Neural progenitor cell (in vitro differentiated cells): ENCODE measurements at regions not wholly inside any gene's neighbourhood (a gene's known extent, or its start where the extent isn't known, plus 50 kb on each side); places are given as distances from the start of the nearest gene placed in this dataset.

Experiments used
- DNase-seq: peaks from one replicate; pipeline ENCODE4 v3.0.0-alpha.2; 2016; ENCODE audit warnings: low spot score
- H2AFZ ChIP-seq: fragments of 200-600 bp; sonication (generic); replicated peaks from 2 replicates; pipeline ENCODE4 v1.6.1; 2016; ENCODE audit warnings: antibody characterized with exemption
- H3F3A ChIP-seq: fragments of 200-600 bp; sonication (generic); 2 replicates; pipeline ENCODE4 v1.6.1; 2016; ENCODE audit warnings: antibody characterized with exemption, low read depth
- H3K27ac ChIP-seq: fragments of 200-600 bp; sonication (generic); 2 replicates; pipeline ENCODE4 v1.5.1; 2016; ENCODE audit warnings: mild to moderate bottlenecking
- H3K27me3 ChIP-seq: fragments of 200-600 bp; sonication (generic); 2 replicates; pipeline ENCODE4 v1.6.1; 2016; ENCODE audit warnings: mild to moderate bottlenecking, moderate library complexity
- H3K36me3 ChIP-seq: fragments of 200-600 bp; sonication (generic); 2 replicates; pipeline ENCODE4 v1.5.1; 2016
- H3K4me1 ChIP-seq: fragments of 200-600 bp; sonication (generic); 2 replicates; pipeline ENCODE4 v1.6.1; 2016; ENCODE audit warnings: mixed run types
- H3K4me2 ChIP-seq: fragments of 200-600 bp; sonication (generic); 2 replicates; pipeline ENCODE4 v1.6.1; 2016
- H3K4me3 ChIP-seq: fragments of 200-600 bp; sonication (generic); 2 replicates; pipeline ENCODE4 v1.5.1; 2016
- H3K79me2 ChIP-seq: fragments of 200-600 bp; sonication (generic); 2 replicates; pipeline ENCODE4 v1.6.1; 2016; ENCODE audit warnings: low read depth
- H3K9ac ChIP-seq: fragments of 200-600 bp; sonication (generic); 2 replicates; pipeline ENCODE4 v1.6.1; 2016
- H3K9me3 ChIP-seq: fragments of 200-600 bp; sonication (generic); 2 replicates; pipeline ENCODE4 v1.5.1; 2016; ENCODE audit warnings: low read depth
- H4K20me1 ChIP-seq: fragments of 200-600 bp; sonication (generic); 2 replicates; pipeline ENCODE4 v1.6.1; 2016; ENCODE audit warnings: low read depth
- H3K27ac Mint-ChIP-seq: 3 replicates; pipeline ENCODE4 v1.8.0; 2021; ENCODE audit warnings: mixed read lengths
- H3K27me3 Mint-ChIP-seq: 2 replicates; pipeline ENCODE4 v1.8.0; 2022; ENCODE audit warnings: low read depth, mild to moderate bottlenecking, inconsistent platforms, moderate library complexity, mixed read lengths; ENCODE audit not compliant: insufficient read depth
- H3K36me3 Mint-ChIP-seq: 3 replicates; pipeline ENCODE4 v1.8.0; 2021; ENCODE audit warnings: mixed read lengths
- H3K4me1 Mint-ChIP-seq: 3 replicates; pipeline ENCODE4 v1.8.0; 2021; ENCODE audit warnings: mixed read lengths
- H3K4me3 Mint-ChIP-seq: 3 replicates; pipeline ENCODE4 v1.8.0; 2021; ENCODE audit warnings: mild to moderate bottlenecking, moderate library complexity, mixed read lengths
- H3K9me3 Mint-ChIP-seq: 3 replicates; pipeline ENCODE4 v1.8.0; 2020; ENCODE audit warnings: mixed read lengths
- EZH2 ChIP-seq: fragments of 200-600 bp; sonication (generic); IDR thresholded peaks from 2 replicates; pipeline ENCODE4 v1.6.1; 2017; ENCODE audit warnings: antibody characterized with exemption, mild to moderate bottlenecking, moderate library complexity
- EZH2phosphoT487 ChIP-seq: fragments of 200-600 bp; sonication (generic); IDR thresholded peaks from 2 replicates; pipeline ENCODE4 v1.6.1; 2017; ENCODE audit warnings: antibody characterized with exemption
- TF ChIP-seq, protein P1 (sequence below): fragments of 200-600 bp; sonication (generic); IDR thresholded peaks from 2 replicates; pipeline ENCODE4 v1.5.1; 2017; ENCODE audit warnings: antibody characterized with exemption, mild to moderate bottlenecking

DNA sequence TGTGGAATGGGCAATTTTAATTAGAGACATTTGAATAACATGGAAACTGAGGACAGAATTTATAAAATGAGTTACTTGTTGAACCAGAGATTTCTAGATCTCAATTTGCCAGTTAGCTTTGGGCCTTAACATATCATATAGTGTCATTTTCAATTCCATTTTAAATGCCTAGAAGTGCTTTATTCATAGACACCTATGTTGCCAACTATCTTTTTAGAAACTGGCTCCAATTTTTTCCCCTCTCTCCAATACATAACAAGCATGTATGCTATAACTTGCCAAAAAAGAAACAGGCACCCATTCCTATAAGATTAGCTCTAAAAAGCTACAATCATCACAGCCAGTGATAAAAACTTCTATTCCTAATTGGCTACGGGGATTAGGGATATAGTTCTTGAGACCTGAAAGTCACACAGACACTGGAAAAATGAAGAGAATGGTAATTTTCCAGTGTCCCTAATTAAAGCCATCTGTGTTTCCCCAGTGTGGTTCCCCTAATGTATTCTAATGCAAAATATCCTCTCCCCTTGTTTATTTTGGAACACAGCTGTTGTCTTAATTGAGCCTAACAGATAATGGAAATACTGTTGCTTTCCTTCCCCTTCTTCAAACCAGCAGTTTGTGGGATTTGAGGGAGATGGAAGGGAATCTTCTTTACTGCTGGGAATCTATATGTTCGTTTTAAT, 205.5 kb upstream of the FSHR start:
- H3K4me1 Mint-ChIP-seq: no peaks in the 10 kb centered on the region
- Histone ChIP-seq H3K79me2 (no peaks in the 10 kb centered on the region), H3K27me3 (no peaks in the 10 kb centered on the region), H3K36me3 (no peaks in the 10 kb centered on the region), H3K9me3 (no peaks in the 10 kb centered on the region), H4K20me1 (no peaks in the 10 kb centered on the region), H3K4me1 (peaks cover 12% of the 10 kb centered on the region), H3K27ac (no peak overlapping the region), H3K4me2 (peak overlapping the region; percentile 36), H3K4me3 (no peak overlapping the region), H2AFZ (no peak overlapping the region), H3K9ac (no peak overlapping the region), H3F3A (no peaks in the 10 kb centered on the region)
- no peaks in the 10 kb centered on the region for H3K36me3 Mint-ChIP-seq
- H3K4me3 Mint-ChIP-seq: no peak overlapping the region
- DNase-seq: peak; percentile 20
- H3K9me3 Mint-ChIP-seq: no peaks in the 10 kb centered on the region
- H3K27me3 Mint-ChIP-seq: peaks cover 2% of the 10 kb centered on the region
- H3K27ac Mint-ChIP-seq: no peak overlapping the region
- TF ChIP-seq, protein P1, sequence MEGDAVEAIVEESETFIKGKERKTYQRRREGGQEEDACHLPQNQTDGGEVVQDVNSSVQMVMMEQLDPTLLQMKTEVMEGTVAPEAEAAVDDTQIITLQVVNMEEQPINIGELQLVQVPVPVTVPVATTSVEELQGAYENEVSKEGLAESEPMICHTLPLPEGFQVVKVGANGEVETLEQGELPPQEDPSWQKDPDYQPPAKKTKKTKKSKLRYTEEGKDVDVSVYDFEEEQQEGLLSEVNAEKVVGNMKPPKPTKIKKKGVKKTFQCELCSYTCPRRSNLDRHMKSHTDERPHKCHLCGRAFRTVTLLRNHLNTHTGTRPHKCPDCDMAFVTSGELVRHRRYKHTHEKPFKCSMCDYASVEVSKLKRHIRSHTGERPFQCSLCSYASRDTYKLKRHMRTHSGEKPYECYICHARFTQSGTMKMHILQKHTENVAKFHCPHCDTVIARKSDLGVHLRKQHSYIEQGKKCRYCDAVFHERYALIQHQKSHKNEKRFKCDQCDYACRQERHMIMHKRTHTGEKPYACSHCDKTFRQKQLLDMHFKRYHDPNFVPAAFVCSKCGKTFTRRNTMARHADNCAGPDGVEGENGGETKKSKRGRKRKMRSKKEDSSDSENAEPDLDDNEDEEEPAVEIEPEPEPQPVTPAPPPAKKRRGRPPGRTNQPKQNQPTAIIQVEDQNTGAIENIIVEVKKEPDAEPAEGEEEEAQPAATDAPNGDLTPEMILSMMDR: no peak
- TF ChIP-seq EZH2: no peak
- TF ChIP-seq EZH2phosphoT487: no peak

DNA sequence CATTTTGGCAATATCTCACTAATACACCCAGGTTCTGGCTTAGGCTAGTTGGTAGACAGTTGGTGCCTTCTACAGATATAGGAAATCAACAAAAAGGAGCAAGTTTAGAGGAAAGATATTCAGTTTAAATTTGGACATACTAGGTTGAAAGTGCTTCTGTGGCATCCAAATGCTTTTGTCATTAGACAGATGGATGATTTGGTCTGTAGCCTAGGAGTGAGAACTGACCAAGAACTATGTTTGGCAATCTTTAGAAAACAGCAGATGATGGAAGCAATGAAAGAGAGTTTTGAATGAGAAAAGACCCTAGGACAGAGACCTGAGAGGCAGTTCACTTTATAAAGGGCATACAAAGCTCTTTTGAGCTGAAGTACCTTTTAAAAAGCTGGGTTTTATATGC, 201.3 kb upstream of the FSHR start:
- Histone ChIP-seq H3F3A (no peaks in the 10 kb centered on the region), H3K27me3 (no peaks in the 10 kb centered on the region), H4K20me1 (no peaks in the 10 kb centered on the region), H3K36me3 (no peaks in the 10 kb centered on the region), H3K4me1 (peaks cover 12% of the 10 kb centered on the region), H3K9ac (no peak overlapping the region), H2AFZ (no peak overlapping the region), H3K4me2 (no peak overlapping the region), H3K79me2 (no peaks in the 10 kb centered on the region), H3K9me3 (no peaks in the 10 kb centered on the region), H3K4me3 (no peak overlapping the region), H3K27ac (no peak overlapping the region)
- Mint-ChIP-seq H3K36me3 (no peaks in the 10 kb centered on the region), H3K27me3 (no peaks in the 10 kb centered on the region), H3K27ac (no peak overlapping the region), H3K9me3 (no peaks in the 10 kb centered on the region), H3K4me1 (peaks cover 8% of the 10 kb centered on the region), H3K4me3 (no peak overlapping the region)
- TF ChIP-seq EZH2phosphoT487: no peak
- TF ChIP-seq EZH2: no peak
- TF ChIP-seq, protein P1: no peak
- no peak for DNase-seq

DNA sequence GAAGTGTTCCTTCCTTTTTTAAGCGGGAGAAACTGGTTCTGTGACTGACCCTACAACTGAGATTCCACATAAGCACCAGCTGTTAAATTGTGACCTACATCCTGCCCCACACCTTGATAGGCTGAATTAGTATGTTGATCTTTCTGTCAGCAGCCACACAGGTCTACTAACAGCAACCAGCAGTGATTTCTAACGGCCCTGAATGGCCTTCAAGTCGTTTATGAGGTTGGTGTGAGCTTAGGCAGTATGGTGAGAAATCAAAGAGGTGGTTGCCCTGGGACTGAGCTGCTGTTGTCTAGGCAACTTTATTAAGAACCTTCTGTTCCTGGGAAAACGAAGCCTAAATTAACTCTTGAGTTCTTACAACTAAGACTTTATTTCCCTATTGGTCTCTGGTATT, 197.2 kb upstream of the FSHR start:
- DNase-seq: no peak
- Mint-ChIP-seq H3K27me3 (no peaks in the 10 kb centered on the region), H3K36me3 (no peaks in the 10 kb centered on the region), H3K4me1 (peaks cover 8% of the 10 kb centered on the region), H3K9me3 (no peaks in the 10 kb centered on the region), H3K4me3 (no peak overlapping the region), H3K27ac (peak overlapping the region; percentile 57)
- H3K9ac ChIP-seq: no peak overlapping the region
- TF ChIP-seq, protein P1: no peak
- TF ChIP-seq EZH2phosphoT487 (no peak), EZH2 (no peak)
- H3K4me1 ChIP-seq: peaks cover under 1% of the 10 kb centered on the region
- H3K79me2 ChIP-seq: no peaks in the 10 kb centered on the region
- peak overlapping the region; percentile 30 for H2AFZ ChIP-seq
- H3K9me3 ChIP-seq: no peaks in the 10 kb centered on the region
- no peak overlapping the region for H3K4me2 ChIP-seq
- H4K20me1 ChIP-seq: no peaks in the 10 kb centered on the region
- H3K27ac ChIP-seq: no peak overlapping the region
- no peaks in the 10 kb centered on the region for H3F3A ChIP-seq
- H3K27me3 ChIP-seq: no peaks in the 10 kb centered on the region
- H3K4me3 ChIP-seq: no peak overlapping the region
- no peaks in the 10 kb centered on the region for H3K36me3 ChIP-seq
